ENCODE measurements at regions not wholly inside any gene's neighbourhood (a gene's known extent, or its start where the extent isn't known, plus 50 kb on each side); places are given as distances from the start of the nearest gene placed in this dataset.
A peak's percentile ranks its signal among the peaks of the same experiment; 100 is the strongest.

GRCh38 chr14:65354131-65354530 is 58.4 kb upstream of the FUT8 start:
- no peak overlapping the region for H3K4me3 Mint-ChIP-seq
- peaks cover under 1% of the 10 kb centered on the region for H3K36me3 Mint-ChIP-seq (ENCODE audit: low read depth)
- no peaks in the 10 kb centered on the region for H3K27me3 Mint-ChIP-seq
- ATAC-seq (replicated peaks) = no peak
- H3K27ac Mint-ChIP-seq = no peak overlapping the region
- H3K9me3 Mint-ChIP-seq = no peaks in the 10 kb centered on the region
- peaks cover 20% of the 10 kb centered on the region for H3K4me1 Mint-ChIP-seq

DNA sequence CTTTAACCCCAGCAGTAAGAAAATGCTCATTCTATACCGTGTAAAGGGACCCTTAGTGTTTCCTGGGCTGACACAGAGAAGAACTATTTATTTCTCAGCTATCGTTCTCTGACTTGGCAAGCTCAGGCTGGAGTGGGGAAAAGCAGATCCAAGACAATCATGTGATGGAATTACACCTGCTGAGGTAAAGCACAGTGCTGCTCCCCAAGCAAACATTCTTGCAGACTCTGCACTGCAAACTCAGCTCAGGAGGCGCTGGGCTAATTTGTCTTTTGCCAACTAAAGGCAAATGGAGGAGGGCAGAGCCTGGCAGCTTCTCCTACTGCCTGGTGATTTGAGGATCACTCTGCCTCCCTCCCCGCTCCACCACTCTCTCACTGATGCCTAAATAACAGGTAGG is 57.8 kb upstream of the FUT8 start:
- peaks cover 6% of the 10 kb centered on the region for H3K36me3 Mint-ChIP-seq (ENCODE audit: low read depth)
- no peak for ATAC-seq (replicated peaks)
- H3K27ac Mint-ChIP-seq = no peak overlapping the region
- peaks cover 24% of the 10 kb centered on the region for H3K4me1 Mint-ChIP-seq
- H3K9me3 Mint-ChIP-seq = no peaks in the 10 kb centered on the region
- H3K4me3 Mint-ChIP-seq = no peak overlapping the region
- no peaks in the 10 kb centered on the region for H3K27me3 Mint-ChIP-seq

GRCh38 chr14:65356327-65356836 is 56.1 kb upstream of the FUT8 start:
- Mint-ChIP-seq H3K4me1 (peaks cover 24% of the 10 kb centered on the region), H3K4me3 (peak overlapping the region; percentile 34), H3K27ac (peak overlapping the region; percentile 76), H3K36me3 (ENCODE audit: low read depth) (peaks cover 13% of the 10 kb centered on the region), H3K27me3 (no peaks in the 10 kb centered on the region), H3K9me3 (no peaks in the 10 kb centered on the region)
- peak; percentile 82 for ATAC-seq (replicated peaks)

- ATAC-seq (replicated peaks) = no peak
- H3K4me3 Mint-ChIP-seq = peak overlapping the region; percentile 34
- peaks cover 13% of the 10 kb centered on the region for H3K36me3 Mint-ChIP-seq (ENCODE audit: low read depth)
- H3K4me1 Mint-ChIP-seq = peaks cover 24% of the 10 kb centered on the region
- H3K27me3 Mint-ChIP-seq = no peaks in the 10 kb centered on the region
- H3K27ac Mint-ChIP-seq = peak overlapping the region; percentile 76
- H3K9me3 Mint-ChIP-seq = no peaks in the 10 kb centered on the region
Measured at GRCh38 chr14:65357113-65357512, 55.4 kb upstream of the FUT8 start.

- H3K4me1 Mint-ChIP-seq = peaks cover 24% of the 10 kb centered on the region
- H3K27me3 Mint-ChIP-seq = no peaks in the 10 kb centered on the region
- H3K4me3 Mint-ChIP-seq = no peak overlapping the region
Measured at GRCh38 chr14:65357689-65358088, 54.8 kb upstream of the FUT8 start.

DNA sequence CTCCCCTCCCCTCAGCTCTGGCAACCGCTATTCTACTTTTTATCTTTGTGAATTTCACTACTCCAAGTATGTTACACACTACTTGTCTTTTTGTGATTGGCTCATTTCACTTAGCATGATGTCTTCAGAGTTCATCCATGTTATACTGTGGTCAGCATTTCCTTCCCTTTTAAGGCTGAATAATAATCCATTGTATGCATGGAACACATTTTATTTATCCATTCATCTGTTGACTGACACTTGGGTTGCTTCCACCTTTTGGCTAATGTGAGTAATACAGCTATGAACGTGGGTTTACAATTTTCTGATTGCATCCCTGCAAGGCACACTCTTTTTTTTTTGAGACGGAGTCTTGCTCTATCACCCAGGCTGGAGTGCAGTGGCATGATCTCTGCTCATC is 53.0 kb upstream of the FUT8 start:
- peaks cover 18% of the 10 kb centered on the region for H3K4me1 Mint-ChIP-seq
- H3K27me3 Mint-ChIP-seq = no peaks in the 10 kb centered on the region
- H3K4me3 Mint-ChIP-seq = no peak overlapping the region
- peak overlapping the region; percentile 3 for H3K27ac Mint-ChIP-seq
- ATAC-seq (replicated peaks) = peak; percentile 17
- no peaks in the 10 kb centered on the region for H3K9me3 Mint-ChIP-seq
- H3K36me3 Mint-ChIP-seq (ENCODE audit: low read depth) = peaks cover 13% of the 10 kb centered on the region

More at GRCh38 chr14:65357689-65358088, 54.8 kb upstream of the FUT8 start:
- Mint-ChIP-seq H3K27ac (no peak overlapping the region), H3K36me3 (ENCODE audit: low read depth) (peaks cover 13% of the 10 kb centered on the region), H3K9me3 (no peaks in the 10 kb centered on the region)
- ATAC-seq (replicated peaks) = no peak

GRCh38 chr14:65360144-65360784 is 52.3 kb upstream of the FUT8 start:
- H3K4me1 Mint-ChIP-seq = peaks cover 18% of the 10 kb centered on the region
- H3K9me3 Mint-ChIP-seq = no peaks in the 10 kb centered on the region
- H3K4me3 Mint-ChIP-seq = no peak overlapping the region
- H3K27me3 Mint-ChIP-seq = no peaks in the 10 kb centered on the region
- peak; percentile 27 for ATAC-seq (replicated peaks)
- peak overlapping the region; percentile 3 for H3K27ac Mint-ChIP-seq
- peaks cover 13% of the 10 kb centered on the region for H3K36me3 Mint-ChIP-seq (ENCODE audit: low read depth)

- H3K4me3 Mint-ChIP-seq = no peak overlapping the region
- no peak overlapping the region for H3K27ac Mint-ChIP-seq
- H3K9me3 Mint-ChIP-seq = no peaks in the 10 kb centered on the region
- peaks cover 13% of the 10 kb centered on the region for H3K36me3 Mint-ChIP-seq (ENCODE audit: low read depth)
- peaks cover 11% of the 10 kb centered on the region for H3K4me1 Mint-ChIP-seq
- no peaks in the 10 kb centered on the region for H3K27me3 Mint-ChIP-seq
- ATAC-seq (replicated peaks) = no peak
Measured at GRCh38 chr14:65361920-65362319, 50.6 kb upstream of the FUT8 start.
